ENCODE measurements at regions not wholly inside any gene's neighbourhood (a gene's known extent, or its start where the extent isn't known, plus 50 kb on each side); places are given as distances from the start of the nearest gene placed in this dataset.
"Not testable (repeated sequence)": the region's sequence is repeated elsewhere in the genome, so short reads cannot be mapped to it uniquely, and the experiment has no call there.

DNA sequence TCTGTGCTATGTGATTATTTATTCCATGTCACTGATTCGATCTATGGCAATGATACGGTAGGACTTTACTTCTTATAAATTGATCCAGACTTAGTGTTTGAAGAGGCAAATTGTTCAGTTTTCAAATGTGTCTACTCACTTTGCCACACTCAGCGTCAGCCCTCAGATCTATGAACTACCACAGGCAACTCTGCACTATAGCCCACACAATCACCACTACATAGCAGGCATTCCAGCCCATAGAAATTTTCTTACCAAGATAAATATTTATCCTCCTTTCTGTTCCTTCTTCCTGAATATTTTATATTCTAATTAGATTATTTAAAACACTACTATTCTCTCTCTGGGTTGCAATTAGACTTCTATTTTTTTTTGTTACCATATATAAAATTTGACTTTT is 776.1 kb downstream of the BRINP3 start:
- TF ChIP-seq, protein P1, sequence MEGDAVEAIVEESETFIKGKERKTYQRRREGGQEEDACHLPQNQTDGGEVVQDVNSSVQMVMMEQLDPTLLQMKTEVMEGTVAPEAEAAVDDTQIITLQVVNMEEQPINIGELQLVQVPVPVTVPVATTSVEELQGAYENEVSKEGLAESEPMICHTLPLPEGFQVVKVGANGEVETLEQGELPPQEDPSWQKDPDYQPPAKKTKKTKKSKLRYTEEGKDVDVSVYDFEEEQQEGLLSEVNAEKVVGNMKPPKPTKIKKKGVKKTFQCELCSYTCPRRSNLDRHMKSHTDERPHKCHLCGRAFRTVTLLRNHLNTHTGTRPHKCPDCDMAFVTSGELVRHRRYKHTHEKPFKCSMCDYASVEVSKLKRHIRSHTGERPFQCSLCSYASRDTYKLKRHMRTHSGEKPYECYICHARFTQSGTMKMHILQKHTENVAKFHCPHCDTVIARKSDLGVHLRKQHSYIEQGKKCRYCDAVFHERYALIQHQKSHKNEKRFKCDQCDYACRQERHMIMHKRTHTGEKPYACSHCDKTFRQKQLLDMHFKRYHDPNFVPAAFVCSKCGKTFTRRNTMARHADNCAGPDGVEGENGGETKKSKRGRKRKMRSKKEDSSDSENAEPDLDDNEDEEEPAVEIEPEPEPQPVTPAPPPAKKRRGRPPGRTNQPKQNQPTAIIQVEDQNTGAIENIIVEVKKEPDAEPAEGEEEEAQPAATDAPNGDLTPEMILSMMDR (IDR thresholded peaks at IDR 0.05; ENCODE audit: extremely low read depth, missing control alignments) = no peak
- DNase-seq (ENCODE audit: low spot score) = no peak

DNA sequence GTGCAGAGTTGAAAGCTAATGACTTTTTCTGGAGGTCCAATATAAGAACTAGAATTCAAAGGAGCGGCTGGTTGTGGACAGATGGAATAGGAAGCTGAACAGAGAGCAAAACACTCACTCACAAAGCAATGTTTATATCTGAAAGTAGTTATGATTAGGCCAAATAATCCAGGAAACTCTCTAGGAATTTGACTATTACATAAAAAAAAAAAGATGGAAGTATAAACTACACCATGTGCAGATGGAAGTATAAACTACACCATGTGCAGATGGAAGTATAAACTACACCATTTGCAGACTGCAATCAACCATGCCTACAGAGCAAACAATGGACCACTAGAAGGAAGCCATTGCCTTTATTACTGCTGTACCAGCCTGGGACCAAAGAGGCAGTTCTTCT is 771.1 kb downstream of the BRINP3 start:
- TF ChIP-seq, protein P1 (IDR thresholded peaks at IDR 0.05; ENCODE audit: extremely low read depth, missing control alignments) = no peak
- DNase-seq (ENCODE audit: low spot score) = no peak

DNA sequence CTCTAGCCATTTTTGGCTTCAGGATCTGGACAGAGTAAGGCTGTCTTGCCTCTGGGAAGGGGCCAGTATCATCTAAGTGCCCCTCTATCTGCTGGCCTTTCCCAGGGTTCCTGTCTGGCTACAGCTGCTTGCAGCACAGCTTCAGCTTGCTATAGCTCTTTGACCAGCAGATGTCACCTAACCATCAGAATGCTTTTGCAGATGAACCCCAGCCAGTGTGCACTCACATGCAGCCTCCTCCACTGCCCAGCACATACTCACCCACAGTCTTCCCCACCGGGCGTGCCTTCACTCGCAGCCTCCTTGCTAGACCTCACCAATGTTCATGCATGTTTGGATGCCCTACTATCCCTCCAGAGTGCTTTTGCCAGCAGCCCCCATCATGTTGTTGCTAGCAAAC is 769.0 kb downstream of the BRINP3 start:
- TF ChIP-seq, protein P1 (IDR thresholded peaks at IDR 0.05; ENCODE audit: extremely low read depth, missing control alignments) = no peak
- DNase-seq (ENCODE audit: low spot score) = no peak

DNA sequence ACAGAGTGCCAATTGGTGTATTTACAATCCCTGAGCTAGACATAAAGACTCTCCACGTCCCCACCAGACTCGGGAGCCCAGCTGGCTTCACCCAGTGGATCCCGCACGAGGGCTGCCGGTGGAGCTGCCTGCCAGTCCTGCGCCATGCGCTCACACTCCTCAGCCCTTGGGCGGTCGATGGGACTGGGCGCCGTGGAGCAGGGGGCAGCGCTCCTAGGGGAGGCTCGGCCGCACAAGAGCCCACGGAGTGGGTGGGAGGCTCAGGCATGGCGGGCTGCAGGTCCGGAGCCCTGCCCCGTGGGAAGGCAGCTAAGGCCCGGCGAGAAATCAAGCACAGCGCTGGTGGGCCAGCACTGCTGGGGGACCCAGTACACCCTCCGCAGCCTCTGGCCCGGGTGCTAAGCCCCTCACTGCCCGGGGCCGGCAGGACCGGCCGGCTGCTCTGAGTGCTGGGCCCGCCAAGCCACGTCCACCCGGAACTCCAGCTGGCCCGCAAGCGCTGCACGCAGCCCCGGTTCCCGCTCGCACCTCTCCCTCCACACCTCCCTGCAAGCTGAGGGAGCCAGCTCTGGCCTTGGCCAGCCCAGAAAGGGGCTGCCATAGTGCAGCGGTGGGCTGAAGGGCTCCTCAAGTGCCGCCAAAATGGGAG is 759.4 kb downstream of the BRINP3 start:
- not testable (repeated sequence) for DNase-seq (ENCODE audit: low spot score)

DNA sequence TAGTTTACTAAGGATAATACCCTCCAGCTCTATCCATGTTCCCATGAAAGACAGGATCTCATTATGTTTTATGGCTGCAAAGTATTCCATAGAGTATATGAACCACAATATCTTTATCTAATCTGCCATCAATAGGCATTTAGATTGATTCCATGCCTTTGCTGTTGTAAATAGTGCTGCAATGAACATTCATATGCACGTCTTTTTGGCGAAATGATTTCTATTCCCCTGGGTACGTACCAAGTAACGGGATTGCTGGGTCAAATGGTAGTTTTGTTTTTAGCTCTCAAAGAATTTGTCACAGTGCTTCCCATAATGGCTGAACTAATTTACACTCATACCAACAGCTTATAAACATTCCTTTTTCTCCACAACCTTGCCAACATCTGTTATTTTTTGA is 750.9 kb downstream of the BRINP3 start:
- no peak for DNase-seq (ENCODE audit: low spot score)

DNA sequence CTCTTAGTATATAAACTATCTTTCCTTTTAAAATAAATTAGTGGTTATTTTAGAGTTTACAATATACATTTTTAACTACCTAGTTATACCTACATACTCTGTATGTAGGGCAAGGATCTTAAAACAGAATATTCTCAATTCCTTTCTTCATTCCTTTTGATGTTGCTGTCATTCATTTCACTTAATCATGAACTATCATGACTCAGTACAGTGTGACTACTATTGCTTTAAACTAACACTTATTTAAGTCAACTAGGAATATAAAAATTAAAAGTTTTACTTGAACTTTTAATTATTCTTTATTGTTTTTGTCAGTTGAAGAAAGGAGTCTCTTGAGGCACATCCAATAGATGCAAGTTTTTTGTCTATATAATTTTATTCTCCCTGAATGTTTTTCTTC is 726.4 kb downstream of the BRINP3 start:
- TF ChIP-seq, protein P1 (IDR thresholded peaks at IDR 0.05; ENCODE audit: extremely low read depth, missing control alignments) = no peak
- no peak for DNase-seq (ENCODE audit: low spot score)

More for the DNA sequence above, 750.9 kb downstream of the BRINP3 start:
- TF ChIP-seq, protein P1 (IDR thresholded peaks at IDR 0.05; ENCODE audit: extremely low read depth, missing control alignments) = no peak

DNA sequence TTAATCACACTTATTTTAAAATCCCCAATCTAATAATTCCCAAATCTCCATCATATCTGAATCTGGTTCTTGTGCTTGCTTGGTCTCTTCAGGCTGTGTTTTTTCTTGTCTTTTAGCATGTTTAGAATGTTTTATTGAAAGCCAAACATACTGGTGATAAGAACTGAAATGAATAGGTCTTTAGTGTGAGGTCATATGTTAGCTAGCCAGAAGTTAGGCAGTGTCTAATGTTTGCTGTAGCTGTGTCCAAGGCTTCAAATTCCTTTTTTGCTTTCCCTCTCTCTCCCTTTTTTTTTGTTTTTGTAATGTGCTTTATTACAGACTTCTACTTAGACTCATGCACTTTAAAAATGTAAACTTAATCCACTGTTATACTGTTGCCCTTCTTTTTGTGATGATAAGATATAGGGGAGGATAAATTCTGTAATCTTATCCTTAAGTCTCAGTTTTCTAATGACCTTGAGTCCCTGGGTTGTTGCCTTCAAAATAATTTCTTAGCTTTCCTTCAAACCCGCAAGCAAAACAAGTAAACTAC is 725.1 kb downstream of the BRINP3 start:
- TF ChIP-seq, protein P1 (IDR thresholded peaks at IDR 0.05; ENCODE audit: extremely low read depth, missing control alignments) = no peak
- DNase-seq (ENCODE audit: low spot score) = no peak

DNA sequence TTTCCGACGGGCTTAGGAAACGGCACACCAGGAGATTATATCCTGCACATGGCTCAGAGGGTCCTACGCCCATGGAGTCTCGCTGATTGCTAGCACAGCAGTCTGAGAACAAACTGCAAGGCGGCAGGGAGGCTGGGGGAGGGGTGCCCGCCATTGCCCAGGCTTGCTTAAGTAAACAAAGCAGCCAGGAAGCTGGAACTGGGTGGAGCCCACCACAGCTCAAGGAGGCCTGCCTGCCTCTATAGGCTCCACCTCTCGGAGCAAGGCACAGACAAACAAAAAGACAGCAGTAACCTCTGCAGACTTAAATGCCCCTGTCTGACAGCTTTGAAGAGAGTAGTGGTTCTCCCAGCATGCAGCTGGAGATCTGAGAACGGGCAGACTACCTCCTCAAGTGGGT is 722.6 kb downstream of the BRINP3 start:
- not testable (repeated sequence) for DNase-seq (ENCODE audit: low spot score)
